ENCODE measurements at regions not wholly inside any gene's neighbourhood (a gene's known extent, or its start where the extent isn't known, plus 50 kb on each side); places are given as distances from the start of the nearest gene placed in this dataset.

GRCh38 chr2:138271467-138271866, 230.1 kb upstream of the SPOPL start:
- ChIA-PET POLR2A (no interaction called here), CTCF (no interaction called here)
- no TSS peak for BruUV-seq (replicated peaks)
- no peak overlapping the region for H3K4me3 ChIP-seq (replicated peaks in 1 of 3; ENCODE audit: insufficient read depth in 1 of 3, low read depth in 1 of 3, low read length in 3 of 3)
- no peaks in the 10 kb centered on the region for H4K20me1 ChIP-seq (replicated peaks; ENCODE audit: control insufficient read depth, extremely low read depth, insufficient read depth, low read length)
- H2AFZ ChIP-seq (ENCODE audit: low read depth, low read length), result no peak overlapping the region
- no peaks in the 10 kb centered on the region for H3K9me3 ChIP-seq (replicated peaks; ENCODE audit: control insufficient read depth, insufficient read depth, low read length)
- DNase-seq (ENCODE audit: low read depth, low spot score) (no peak), FAIRE-seq (no peak)
- intact Hi-C loops (cut with micrococcal nuclease) (loop anchor here (10.0 kb wide), 1 partner anchor 233 kb away; the partner anchor contains the start of gene SPOPL), dilution Hi-C loops (cut with MboI; ENCODE audit: extremely low pct_ligation_motif_present, low sequenced_read_pairs) (no loop called here)
- H3K79me2 ChIP-seq (ENCODE audit: control insufficient read depth, insufficient read depth, low read length), result no peaks in the 10 kb centered on the region
- H3K4me1 ChIP-seq (ENCODE audit: control insufficient read depth, extremely low read depth, insufficient read depth, low read length), result peaks cover 28% of the 10 kb centered on the region
- TF ChIP-seq JUN (IDR thresholded peaks at IDR 0.05; ENCODE audit: borderline replicate concordance, insufficient read depth, insufficient read length, low read depth) (no peak), CTCF (IDR thresholded peaks at IDR 0.05; ENCODE audit: extremely low read depth in 1 of 2, insufficient read depth in 1 of 2, low read depth in 1 of 2, low read length in 2 of 2) (no peak)
- H3K27me3 ChIP-seq (ENCODE audit: control insufficient read depth in 2 of 2, insufficient read depth in 2 of 2, low read length in 2 of 2), result no peaks in the 10 kb centered on the region
- no peaks in the 10 kb centered on the region for H3K36me3 ChIP-seq (ENCODE audit: control insufficient read depth in 2 of 2, extremely low read depth in 1 of 2, insufficient read depth in 2 of 2, low read length in 2 of 2)
- H3K27ac ChIP-seq (ENCODE audit: insufficient read depth, low read depth, low read length), result no peak overlapping the region
- H3K4me2 ChIP-seq (ENCODE audit: insufficient read depth, low read length), result no peak overlapping the region
- no peaks in the 10 kb centered on the region for H3K9me1 ChIP-seq (replicated peaks; ENCODE audit: control insufficient read depth, extremely low read depth, insufficient read depth, low read length)
- H3K9ac ChIP-seq (replicated peaks; ENCODE audit: extremely low read depth, insufficient read depth, low read length), result no peak overlapping the region

GRCh38 chr2:138272524-138273195, 228.9 kb upstream of the SPOPL start:
- CTCF ChIA-PET, result no interaction called here
- H2AFZ ChIP-seq (ENCODE audit: low read depth, low read length), result peak overlapping the region; percentile 17
- H3K4me2 ChIP-seq (ENCODE audit: insufficient read depth, low read length), result peak overlapping the region; percentile 65
- H3K9me1 ChIP-seq (replicated peaks; ENCODE audit: control insufficient read depth, extremely low read depth, insufficient read depth, low read length), result no peaks in the 10 kb centered on the region
- intact Hi-C loops (cut with micrococcal nuclease) (loop anchor here (10.0 kb wide), 1 partner anchor 232 kb away; the partner anchor contains the start of gene SPOPL), dilution Hi-C loops (cut with MboI; ENCODE audit: extremely low pct_ligation_motif_present, low sequenced_read_pairs) (no loop called here)
- H3K9ac ChIP-seq (replicated peaks; ENCODE audit: extremely low read depth, insufficient read depth, low read length), result peak overlapping the region; percentile 23
- no peaks in the 10 kb centered on the region for H3K79me2 ChIP-seq (ENCODE audit: control insufficient read depth, insufficient read depth, low read length)
- no peaks in the 10 kb centered on the region for H3K9me3 ChIP-seq (replicated peaks; ENCODE audit: control insufficient read depth, insufficient read depth, low read length)
- H3K36me3 ChIP-seq (ENCODE audit: control insufficient read depth in 2 of 2, extremely low read depth in 1 of 2, insufficient read depth in 2 of 2, low read length in 2 of 2), result no peaks in the 10 kb centered on the region
- peak overlapping the region; percentile 49 for H3K27ac ChIP-seq (ENCODE audit: insufficient read depth, low read depth, low read length)
- BruUV-seq (replicated peaks), result no TSS peak
- DNase-seq (ENCODE audit: low read depth, low spot score), result peak; percentile 69
- POLR2A ChIA-PET, result no interaction called here
- peak; percentile 62 for FAIRE-seq
- H3K27me3 ChIP-seq (ENCODE audit: control insufficient read depth in 2 of 2, insufficient read depth in 2 of 2, low read length in 2 of 2), result no peaks in the 10 kb centered on the region
- peaks cover 16% of the 10 kb centered on the region for H3K4me1 ChIP-seq (ENCODE audit: control insufficient read depth, extremely low read depth, insufficient read depth, low read length)
- no peak overlapping the region for H3K4me3 ChIP-seq (replicated peaks in 1 of 3; ENCODE audit: insufficient read depth in 1 of 3, low read depth in 1 of 3, low read length in 3 of 3)
- H4K20me1 ChIP-seq (replicated peaks; ENCODE audit: control insufficient read depth, extremely low read depth, insufficient read depth, low read length), result no peaks in the 10 kb centered on the region
- TF ChIP-seq FOS (IDR thresholded peaks at IDR 0.05; ENCODE audit: borderline replicate concordance, insufficient read depth, low read length) (no peak), MYC (IDR thresholded peaks at IDR 0.05; ENCODE audit: low read depth, low read length) (no peak), POLR2A (IDR thresholded peaks at IDR 0.05; ENCODE audit: low read depth, low read length) (no peak), CTCF (IDR thresholded peaks at IDR 0.05; ENCODE audit: extremely low read depth in 1 of 2, insufficient read depth in 1 of 2, low read depth in 1 of 2, low read length in 2 of 2) (no peak), MAX (IDR thresholded peaks at IDR 0.05; ENCODE audit: insufficient read depth, insufficient read length) (no peak), GATA2 (IDR thresholded peaks at IDR 0.05; ENCODE audit: insufficient read depth, insufficient read length, low read depth, low read length) (peak; percentile 87), JUN (IDR thresholded peaks at IDR 0.05; ENCODE audit: borderline replicate concordance, insufficient read depth, insufficient read length, low read depth) (no peak), EZH2 (IDR thresholded peaks at IDR 0.05; ENCODE audit: borderline replicate concordance, low read depth, low read length, severe bottlenecking) (no peak)

All from endothelial cell of umbilical vein (primary cell).